RPMI8226 (cell line): ENCODE measurements at regions not wholly inside any gene's neighbourhood (a gene's known extent, or its start where the extent isn't known, plus 50 kb on each side); places are given as distances from the start of the nearest gene placed in this dataset.

Experiments used
- DNase-seq: peaks from one replicate; pipeline ENCODE4 v3.0.0-alpha.2; 2015

- DNase-seq, result no peak
These were observed 122.4 kb upstream of the SOX5 start for GRCh38 chr12:24071842-24072241.

DNA sequence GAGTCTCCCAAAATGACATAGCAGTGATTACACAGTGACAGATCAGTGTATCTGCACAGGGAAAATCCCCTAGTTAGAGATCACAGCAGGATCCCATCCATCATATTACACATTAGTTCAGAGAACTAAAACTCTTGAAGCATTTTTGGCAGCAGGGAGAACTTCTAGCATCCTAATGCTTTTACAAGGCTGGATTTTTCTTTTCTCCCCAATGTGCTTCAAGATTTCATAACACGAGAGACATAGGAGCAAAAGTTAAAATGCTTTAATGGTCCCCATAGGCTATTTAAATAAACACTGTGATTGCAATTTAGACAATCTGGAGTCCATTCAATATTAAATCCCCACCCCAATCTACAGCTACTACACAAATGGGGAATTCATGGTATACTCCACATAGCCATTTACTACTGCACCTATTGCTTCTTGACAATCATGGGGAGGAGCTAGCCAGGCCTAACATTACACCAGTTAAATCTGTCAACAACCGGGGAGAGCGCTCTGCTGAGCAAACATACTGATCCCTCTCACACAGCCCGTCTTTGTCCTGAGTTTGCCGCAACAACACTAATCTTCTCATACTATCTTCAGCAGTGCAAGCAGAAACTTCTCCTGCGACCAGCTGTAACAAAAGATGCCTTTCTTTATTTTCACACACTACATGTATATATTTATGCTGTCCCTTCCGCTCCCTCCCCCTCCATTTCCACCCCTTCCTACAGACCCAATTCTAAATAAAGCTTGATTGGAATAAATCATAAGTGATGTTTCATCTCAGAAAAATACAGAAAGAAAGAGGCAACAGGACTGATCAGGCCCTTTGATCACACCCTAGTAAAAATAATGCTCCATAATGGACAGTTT, 120.3 kb upstream of the SOX5 start:
- DNase-seq, result no peak

- DNase-seq, result no peak
These were observed 117.4 kb upstream of the SOX5 start for GRCh38 chr12:24066865-24067264.

DNA sequence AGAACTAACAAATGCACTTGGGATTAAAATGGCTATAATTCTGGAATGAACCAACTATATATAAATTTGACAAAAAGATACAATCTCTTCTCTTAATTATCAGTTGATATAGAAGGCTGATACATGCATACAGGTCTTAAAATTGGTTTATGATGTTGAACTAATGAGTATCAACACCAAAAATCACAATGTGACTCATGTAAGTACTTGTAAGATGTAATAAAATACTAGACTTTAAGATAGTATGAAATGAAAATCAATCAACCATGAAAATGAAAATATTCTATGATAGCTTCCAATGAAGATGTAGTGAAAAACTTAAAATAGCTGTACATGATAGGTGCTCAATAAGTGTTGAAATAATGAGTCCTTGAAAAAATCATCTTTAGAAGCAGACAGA, 116.6 kb upstream of the SOX5 start:
- DNase-seq, result no peak

DNA sequence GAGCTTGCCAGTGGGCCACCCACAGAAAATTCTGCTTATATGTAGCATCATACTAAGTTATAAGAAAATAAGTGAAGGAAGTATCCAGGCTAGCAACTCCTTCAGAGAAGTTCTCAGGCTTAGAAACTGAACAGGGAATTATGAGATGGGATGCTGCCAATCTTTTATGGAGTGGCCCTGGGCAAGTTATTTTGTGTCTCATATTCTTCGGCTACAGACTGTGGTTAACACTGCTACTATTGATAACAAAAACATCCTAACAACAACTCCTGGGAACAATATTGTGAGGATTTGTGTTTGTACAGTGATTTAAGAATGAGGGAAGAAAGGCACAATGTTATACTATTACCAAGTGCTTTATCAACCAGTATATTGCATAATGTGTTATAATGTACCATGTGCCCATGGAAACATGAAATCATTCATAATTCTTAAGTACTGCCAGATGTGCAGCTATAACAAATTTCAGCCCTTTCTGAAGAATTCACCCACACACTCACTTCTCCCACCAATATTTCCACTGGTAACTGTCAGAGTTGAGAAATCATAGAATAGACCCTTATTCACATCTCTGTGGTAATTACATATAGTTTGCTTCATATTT, 113.3 kb upstream of the SOX5 start:
- DNase-seq, result no peak

GRCh38 chr12:24060089-24060488, 110.6 kb upstream of the SOX5 start:
- DNase-seq, result no peak

GRCh38 chr12:24057920-24058476, 108.5 kb upstream of the SOX5 start:
- DNase-seq, result no peak

- DNase-seq, result no peak
These were observed 106.3 kb upstream of the SOX5 start for GRCh38 chr12:24055747-24056146.

- no peak for DNase-seq
These were observed 104.9 kb upstream of the SOX5 start for GRCh38 chr12:24054416-24054815.

DNA sequence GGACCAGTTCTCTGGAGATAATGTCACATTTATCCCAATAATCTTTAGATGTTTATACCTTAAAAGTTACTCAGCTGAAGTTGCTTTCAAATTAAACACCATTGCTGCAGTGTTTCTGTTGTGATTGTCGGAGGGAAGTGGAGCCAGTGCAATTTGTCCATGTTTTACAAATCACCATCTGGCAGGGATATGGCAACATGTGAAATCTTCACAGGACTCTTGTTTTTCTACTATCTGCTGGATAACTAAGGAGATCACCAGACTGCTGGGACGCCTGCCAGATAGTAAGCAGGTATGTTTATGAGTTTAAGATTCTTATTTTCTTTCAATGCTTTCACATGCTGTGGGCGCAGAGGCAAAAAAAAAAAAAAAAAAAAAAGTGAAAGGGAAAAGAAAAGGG, 100.3 kb upstream of the SOX5 start:
- no peak for DNase-seq

- DNase-seq, result no peak
These were observed 99.6 kb upstream of the SOX5 start for GRCh38 chr12:24049101-24049500.

GRCh38 chr12:24048446-24048845, 99.0 kb upstream of the SOX5 start:
- no peak for DNase-seq

- no peak for DNase-seq
These were observed 97.9 kb upstream of the SOX5 start for GRCh38 chr12:24047326-24047725.

GRCh38 chr12:24045816-24046257, 96.4 kb upstream of the SOX5 start:
- DNase-seq, result no peak

GRCh38 chr12:24044941-24045703, 95.7 kb upstream of the SOX5 start:
- DNase-seq, result no peak

- DNase-seq, result no peak
These were observed 93.2 kb upstream of the SOX5 start for GRCh38 chr12:24042651-24043050.

GRCh38 chr12:24039113-24039525, 89.6 kb upstream of the SOX5 start:
- no peak for DNase-seq

DNA sequence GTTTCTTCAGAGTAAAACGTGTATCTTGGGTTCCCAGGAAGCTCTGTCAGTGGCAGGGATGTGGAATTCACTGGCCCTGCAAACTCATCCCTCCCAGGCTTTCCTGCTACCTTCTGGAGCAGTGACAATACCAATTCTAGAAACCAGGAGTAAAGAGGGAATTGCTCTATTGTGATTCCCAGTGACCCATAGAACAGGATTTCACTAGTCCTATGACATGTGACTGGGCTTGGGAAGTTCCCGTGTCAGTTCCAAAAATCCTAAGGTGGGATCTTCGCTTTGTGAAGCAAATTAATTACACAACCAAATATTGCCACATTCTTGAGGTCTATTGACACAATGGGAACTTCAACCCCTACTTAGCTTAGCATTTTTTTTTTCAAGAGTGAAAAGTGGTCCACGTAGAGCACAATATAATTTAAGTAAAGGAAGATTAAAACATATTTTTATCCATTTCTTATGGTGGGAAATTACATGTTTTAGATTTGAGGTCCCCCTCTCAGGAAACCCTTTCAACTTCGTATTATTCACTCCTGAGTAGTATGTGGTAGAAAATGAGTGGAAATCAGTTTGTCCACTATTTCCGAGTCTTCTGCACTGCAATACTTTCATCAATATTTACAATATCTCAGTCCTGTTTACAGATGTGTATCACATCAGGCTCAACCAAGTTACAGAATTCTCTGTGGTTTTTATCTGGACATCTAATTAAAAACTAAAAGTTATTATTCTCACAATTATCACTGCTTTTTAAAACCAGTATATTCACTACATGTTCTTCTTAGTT, 88.9 kb upstream of the SOX5 start:
- DNase-seq, result no peak

GRCh38 chr12:24036438-24037216, 87.2 kb upstream of the SOX5 start:
- DNase-seq, result no peak

- no peak for DNase-seq
These were observed 85.4 kb upstream of the SOX5 start for GRCh38 chr12:24034894-24035293.

DNA sequence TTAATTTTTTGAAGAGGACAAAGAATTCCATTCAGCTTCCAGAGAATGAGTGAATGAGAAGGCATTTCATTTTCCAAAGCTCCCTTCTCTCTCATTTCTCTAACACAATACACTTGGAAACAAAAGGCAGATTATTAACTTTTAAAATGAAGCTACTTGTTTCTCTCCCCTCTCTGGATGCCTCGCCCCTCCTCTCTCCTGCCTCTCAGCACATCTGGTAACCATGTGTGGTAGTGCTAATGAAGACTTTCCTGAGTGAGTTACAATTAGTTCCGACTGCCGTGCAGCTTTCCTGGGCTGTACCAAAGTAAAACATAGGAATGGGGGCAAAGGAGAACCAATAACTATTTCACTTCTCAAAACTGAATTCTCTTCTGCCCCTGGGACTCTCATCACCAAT, 84.7 kb upstream of the SOX5 start:
- no peak for DNase-seq

DNA sequence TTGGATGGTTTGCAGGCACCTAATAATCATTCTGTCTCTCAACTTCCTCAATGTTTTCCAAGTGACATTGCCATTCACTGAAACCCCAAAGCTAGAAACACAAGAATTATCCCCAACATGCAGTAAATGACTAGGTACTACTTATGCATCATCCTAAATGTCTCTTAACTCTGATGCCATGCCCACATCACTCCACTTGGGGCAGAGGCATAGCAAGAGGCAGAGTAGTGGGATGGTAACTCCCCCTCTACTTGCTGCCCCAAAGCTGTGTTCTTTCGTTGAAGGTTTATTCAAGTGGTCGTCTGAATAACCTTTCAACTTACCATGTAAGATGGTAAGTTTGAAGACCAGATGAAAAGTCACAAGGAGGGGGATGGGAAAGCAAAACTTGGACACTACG, 77.9 kb upstream of the SOX5 start:
- DNase-seq, result no peak
